ENCODE measurements at regions not wholly inside any gene's neighbourhood (a gene's known extent, or its start where the extent isn't known, plus 50 kb on each side); places are given as distances from the start of the nearest gene placed in this dataset.

GRCh38 chr15:36039996-36040572, 494.1 kb upstream of the DPH6 start:
- TF ChIP-seq SRF (IDR thresholded peaks at IDR 0.05; ENCODE audit: low read depth) = no peak
- no peak for TF ChIP-seq SP1 (IDR thresholded peaks at IDR 0.05; ENCODE audit: low read depth)
- TF ChIP-seq ZFX (IDR thresholded peaks at IDR 0.05) = no peak
- TF ChIP-seq EZH2 (IDR thresholded peaks at IDR 0.05) = no peak
- TF ChIP-seq YY1 (IDR thresholded peaks at IDR 0.05; ENCODE audit: extremely low read depth, insufficient replicate concordance, low read depth, low read length) = no peak
- TF ChIP-seq EGR1 (IDR thresholded peaks at IDR 0.05; ENCODE audit: low read depth) = no peak
- no peak for TF ChIP-seq ZNF274 (IDR thresholded peaks at IDR 0.05; ENCODE audit: low read depth, low read length)
- no peak for TF ChIP-seq FOSL1 (IDR thresholded peaks at IDR 0.05; ENCODE audit: low read depth)
- TF ChIP-seq, protein P1, sequence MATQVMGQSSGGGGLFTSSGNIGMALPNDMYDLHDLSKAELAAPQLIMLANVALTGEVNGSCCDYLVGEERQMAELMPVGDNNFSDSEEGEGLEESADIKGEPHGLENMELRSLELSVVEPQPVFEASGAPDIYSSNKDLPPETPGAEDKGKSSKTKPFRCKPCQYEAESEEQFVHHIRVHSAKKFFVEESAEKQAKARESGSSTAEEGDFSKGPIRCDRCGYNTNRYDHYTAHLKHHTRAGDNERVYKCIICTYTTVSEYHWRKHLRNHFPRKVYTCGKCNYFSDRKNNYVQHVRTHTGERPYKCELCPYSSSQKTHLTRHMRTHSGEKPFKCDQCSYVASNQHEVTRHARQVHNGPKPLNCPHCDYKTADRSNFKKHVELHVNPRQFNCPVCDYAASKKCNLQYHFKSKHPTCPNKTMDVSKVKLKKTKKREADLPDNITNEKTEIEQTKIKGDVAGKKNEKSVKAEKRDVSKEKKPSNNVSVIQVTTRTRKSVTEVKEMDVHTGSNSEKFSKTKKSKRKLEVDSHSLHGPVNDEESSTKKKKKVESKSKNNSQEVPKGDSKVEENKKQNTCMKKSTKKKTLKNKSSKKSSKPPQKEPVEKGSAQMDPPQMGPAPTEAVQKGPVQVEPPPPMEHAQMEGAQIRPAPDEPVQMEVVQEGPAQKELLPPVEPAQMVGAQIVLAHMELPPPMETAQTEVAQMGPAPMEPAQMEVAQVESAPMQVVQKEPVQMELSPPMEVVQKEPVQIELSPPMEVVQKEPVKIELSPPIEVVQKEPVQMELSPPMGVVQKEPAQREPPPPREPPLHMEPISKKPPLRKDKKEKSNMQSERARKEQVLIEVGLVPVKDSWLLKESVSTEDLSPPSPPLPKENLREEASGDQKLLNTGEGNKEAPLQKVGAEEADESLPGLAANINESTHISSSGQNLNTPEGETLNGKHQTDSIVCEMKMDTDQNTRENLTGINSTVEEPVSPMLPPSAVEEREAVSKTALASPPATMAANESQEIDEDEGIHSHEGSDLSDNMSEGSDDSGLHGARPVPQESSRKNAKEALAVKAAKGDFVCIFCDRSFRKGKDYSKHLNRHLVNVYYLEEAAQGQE (IDR thresholded peaks at IDR 0.05; ENCODE audit: low read depth) = no peak
- no peak for TF ChIP-seq ZBTB33 (IDR thresholded peaks at IDR 0.05; ENCODE audit: extremely low read depth, insufficient replicate concordance, low read length)
- no peak for TF ChIP-seq CEBPB (IDR thresholded peaks at IDR 0.05; ENCODE audit: low read depth)
- no peak for TF ChIP-seq CTCF (IDR thresholded peaks at IDR 0.05 in 2 of 3, conservative IDR thresholded peaks at IDR 0.05 in 1 of 3; ENCODE audit: borderline replicate concordance in 1 of 3, insufficient read depth in 1 of 3, low read depth in 2 of 3, low read length in 2 of 3)
- TF ChIP-seq CBX3 (IDR thresholded peaks at IDR 0.05; ENCODE audit: low read depth) = no peak
- TF ChIP-seq ATF3 (IDR thresholded peaks at IDR 0.05) = no peak
- TF ChIP-seq POLR2AphosphoS5 (IDR thresholded peaks at IDR 0.05; ENCODE audit: low read depth, low read length) = no peak
- no peak for TF ChIP-seq ELF1 (IDR thresholded peaks at IDR 0.05; ENCODE audit: borderline replicate concordance, low read depth)
- no peak for TF ChIP-seq RAD21 (IDR thresholded peaks at IDR 0.05; ENCODE audit: low read depth)
- Histone ChIP-seq H4K20me1 (ENCODE audit: insufficient read depth) (no peaks in the 10 kb centered on the region), H2AFZ (ENCODE audit: low read depth, low read length, poor library complexity, severe bottlenecking) (no peak overlapping the region), H3K4me1 (ENCODE audit: control insufficient read depth in 1 of 2, insufficient read depth in 2 of 2, low read length in 2 of 2) (no peaks in the 10 kb centered on the region), H3K36me3 (ENCODE audit: control insufficient read depth in 1 of 2, insufficient read depth in 2 of 2, low read length in 2 of 2) (no peaks in the 10 kb centered on the region), H3K79me2 (ENCODE audit: insufficient read depth, low read length) (no peaks in the 10 kb centered on the region), H3K4me3 (replicated peaks in 1 of 2; ENCODE audit: low read depth in 1 of 2, low read length in 2 of 2) (no peak overlapping the region), H3K9me2 (ENCODE audit: insufficient read depth) (no peaks in the 10 kb centered on the region), H3K9me3 (ENCODE audit: control insufficient read depth in 1 of 2, insufficient read depth in 1 of 2, low read depth in 1 of 2, low read length in 2 of 2) (no peaks in the 10 kb centered on the region), H3K9ac (ENCODE audit: low read length) (no peak overlapping the region), H3K4me2 (ENCODE audit: low read length) (no peak overlapping the region), H3K27me3 (ENCODE audit: insufficient read depth, low read length) (no peaks in the 10 kb centered on the region), H3K27ac (ENCODE audit: low read depth, low read length) (no peak overlapping the region)
- intact Hi-C loops (cut with micrococcal nuclease) = no loop called here
- no peak for DNase-seq (ENCODE audit: low read depth, low spot score)
- ChIA-PET RAD21 (ENCODE audit: low non-redundant PET in 1 of 2, low total read pairs in 2 of 2, uncharacterized antibody in 2 of 2, unreplicated experiment in 2 of 2) (no interaction called here), CTCF (no interaction called here), POLR2A (no interaction called here)
- no TSS peak for BruUV-seq (replicated peaks)
- ATAC-seq = no peak

All from HCT116 (cell line).